Stimulated activated naive CD8-positive, alpha-beta T cell treated with anti-CD3 and anti-CD28 coated beads, Interleukin-15, amount 100 ng/mL, for 72 hours (primary cell): ENCODE measurements at regions not wholly inside any gene's neighbourhood (a gene's known extent, or its start where the extent isn't known, plus 50 kb on each side); places are given as distances from the start of the nearest gene placed in this dataset.

ENCODE experiments used
- ATAC-seq: fragments of 150-1000 bp; cut with Tn5 transposase; 2 replicates; pipeline ENCODE4 v1.10.0; 2021; ENCODE audit warnings: mild to moderate bottlenecking, moderate library complexity
- DNase-seq, 2 donors: peaks; one replicate each; pipeline ENCODE4 v3.0.0; 2021 to 2022
- H3K27ac Mint-ChIP-seq, 2 donors: one replicate each; pipeline ENCODE4 v1.8.0; 2022; ENCODE audit warnings: mild to moderate bottlenecking in 2 of 2, mixed read lengths in 2 of 2, moderate library complexity in 2 of 2
- H3K27me3 Mint-ChIP-seq: one replicate; pipeline ENCODE4 v1.8.0; 2022; ENCODE audit warnings: mixed read lengths
- H3K4me1 Mint-ChIP-seq: one replicate; pipeline ENCODE4 v1.8.0; 2022; ENCODE audit warnings: mild to moderate bottlenecking, mixed read lengths
- H3K4me3 Mint-ChIP-seq, 2 donors: one replicate each; pipeline ENCODE4 v1.8.0; 2022; ENCODE audit warnings: mild to moderate bottlenecking in 2 of 2, mixed read lengths in 2 of 2, moderate library complexity in 1 of 2
- H3K9me3 Mint-ChIP-seq, 2 donors: one replicate each; pipeline ENCODE4 v1.8.0; 2022; ENCODE audit warnings: mixed read lengths in 2 of 2

DNA sequence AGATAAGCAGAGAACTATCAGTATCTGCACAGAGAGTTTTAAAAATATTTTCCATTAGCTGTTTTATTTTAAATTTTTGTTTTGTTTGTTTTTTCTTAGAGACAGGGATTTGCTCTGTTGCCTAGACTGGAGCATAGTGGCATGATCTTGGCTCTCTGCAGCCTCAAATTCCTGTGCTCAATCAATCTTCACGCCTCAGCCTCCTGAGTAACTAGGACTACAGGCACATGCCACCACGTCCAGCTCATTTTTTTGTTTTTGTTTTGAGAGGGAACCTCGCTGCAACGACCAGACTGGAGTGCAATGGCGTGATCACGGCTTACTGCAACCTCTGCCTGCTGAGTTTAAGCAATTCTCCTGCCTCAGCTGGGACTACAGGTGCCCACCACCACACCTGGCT lies 138.2 kb upstream of the LPAR1 start:
- ATAC-seq (no peak), DNase-seq (no peak)
- peaks cover 6 to 10% of the 10 kb centered on the region in 2 donors for H3K9me3 Mint-ChIP-seq
- H3K27ac Mint-ChIP-seq: no peak overlapping the region
- H3K27me3 Mint-ChIP-seq: peaks cover 12% of the 10 kb centered on the region
- H3K4me1 Mint-ChIP-seq: no peaks in the 10 kb centered on the region
- H3K4me3 Mint-ChIP-seq: no peak overlapping the region

DNA sequence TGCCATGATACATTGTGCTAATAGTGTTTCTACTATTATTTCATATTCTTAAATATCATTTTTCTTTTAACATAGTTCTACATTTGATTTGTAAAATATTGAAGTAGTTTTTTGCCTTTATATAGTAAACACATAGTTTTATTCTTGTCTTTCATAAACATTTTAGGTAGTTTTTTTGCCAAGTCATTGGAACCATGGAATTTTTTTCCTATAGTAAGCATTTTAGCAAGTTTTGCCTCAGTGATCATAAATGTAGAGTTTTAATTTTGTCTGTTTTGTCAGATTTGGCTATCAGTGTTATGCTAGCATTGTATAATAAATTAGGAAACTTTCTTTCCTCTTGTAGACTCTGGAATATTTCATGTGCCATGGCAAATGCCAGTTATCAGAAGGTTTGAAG lies 137.1 kb upstream of the LPAR1 start:
- no peak for DNase-seq
- no peak overlapping the region for H3K4me3 Mint-ChIP-seq
- no peak overlapping the region for H3K27ac Mint-ChIP-seq
- peaks cover 6 to 10% of the 10 kb centered on the region in 2 donors for H3K9me3 Mint-ChIP-seq
- H3K4me1 Mint-ChIP-seq: no peaks in the 10 kb centered on the region
- no peak for ATAC-seq
- H3K27me3 Mint-ChIP-seq: peaks cover 12% of the 10 kb centered on the region

DNA sequence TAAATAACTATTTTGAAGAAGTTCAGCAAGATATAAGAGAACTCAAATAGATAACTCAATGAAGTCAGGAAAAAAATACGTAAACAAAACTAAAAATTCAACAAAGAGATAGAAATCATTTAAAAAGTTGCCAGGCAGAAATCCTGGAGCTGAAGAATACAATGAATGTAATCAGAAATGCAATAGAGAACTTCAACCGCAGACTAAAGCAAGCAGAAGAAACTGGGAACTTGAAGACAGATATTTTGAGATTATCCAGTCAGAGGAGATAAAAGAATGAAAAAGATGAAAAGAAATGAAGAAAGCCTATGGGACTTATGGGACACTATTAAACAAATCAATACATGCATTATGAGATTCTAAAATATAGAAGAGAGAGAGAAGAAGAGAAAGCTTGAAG lies 129.1 kb upstream of the LPAR1 start:
- no peak for ATAC-seq
- Mint-ChIP-seq H3K4me1 (no peaks in the 10 kb centered on the region), H3K27me3 (no peaks in the 10 kb centered on the region)

DNA sequence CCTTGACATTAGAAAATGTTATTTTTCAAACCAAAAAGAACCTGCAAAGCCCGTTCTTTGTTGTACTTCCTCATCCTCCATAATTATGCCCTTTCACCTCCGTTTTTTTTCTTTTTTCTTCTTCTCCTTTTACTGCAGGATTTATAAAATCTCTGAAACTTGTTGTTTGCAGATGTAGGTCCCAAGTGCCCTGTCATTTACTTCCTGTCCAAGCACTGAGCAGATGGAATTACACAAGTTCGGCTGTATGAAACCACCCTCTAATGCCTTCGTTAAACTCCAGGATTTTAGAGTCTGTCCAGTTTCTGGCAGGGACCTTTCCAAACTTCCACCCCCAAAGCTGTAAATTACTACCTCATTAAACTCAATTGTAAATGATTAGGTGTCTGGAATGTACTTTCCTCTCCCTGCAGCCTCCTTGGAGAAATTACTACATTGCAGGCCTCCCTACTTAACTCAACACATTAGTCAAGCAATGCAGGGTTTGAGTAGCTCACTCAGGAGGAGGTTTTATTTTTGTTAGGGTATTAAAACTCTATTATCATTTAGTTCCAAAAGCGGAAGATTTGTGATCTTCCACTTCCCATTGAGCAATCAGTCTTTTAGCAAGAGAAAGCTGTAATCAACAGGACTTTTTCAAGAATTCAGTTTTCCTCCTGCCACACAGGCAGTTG lies 125.6 kb upstream of the LPAR1 start:
- no peaks in the 10 kb centered on the region for H3K4me1 Mint-ChIP-seq
- H3K4me3 Mint-ChIP-seq: no peak overlapping the region
- no peak overlapping the region for H3K27ac Mint-ChIP-seq
- no peaks in the 10 kb centered on the region for H3K27me3 Mint-ChIP-seq
- no peak for DNase-seq
- peaks cover 18 to 29% of the 10 kb centered on the region in 2 donors for H3K9me3 Mint-ChIP-seq
- ATAC-seq: no peak

More for the DNA sequence above, 129.1 kb upstream of the LPAR1 start:
- Mint-ChIP-seq H3K9me3 (peaks cover 18 to 29% of the 10 kb centered on the region in 2 donors), H3K4me3 (no peak overlapping the region), H3K27ac (no peak overlapping the region)
- DNase-seq: no peak

DNA sequence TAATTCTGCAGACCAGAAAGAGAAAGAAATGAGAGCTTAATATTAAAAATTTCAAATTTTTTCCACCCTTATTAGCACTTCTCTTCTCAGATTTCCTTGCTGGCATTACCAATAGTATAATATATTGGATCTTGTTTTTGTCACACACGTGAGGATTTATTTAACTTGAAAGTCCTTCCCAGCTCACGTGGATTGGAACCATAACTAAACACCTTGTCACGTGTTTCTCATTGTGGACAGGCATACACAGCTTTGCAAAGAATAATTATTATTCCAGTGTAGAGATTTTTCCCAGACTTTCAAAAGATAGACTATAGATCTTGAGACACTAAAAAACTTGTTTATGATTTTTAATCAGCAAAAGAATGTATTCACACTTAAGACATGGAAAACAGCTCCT lies 123.8 kb upstream of the LPAR1 start:
- Mint-ChIP-seq H3K4me3 (no peak overlapping the region), H3K4me1 (no peaks in the 10 kb centered on the region), H3K27ac (no peak overlapping the region), H3K27me3 (no peaks in the 10 kb centered on the region), H3K9me3 (peaks cover 11 to 21% of the 10 kb centered on the region in 2 donors)
- DNase-seq (no peak), ATAC-seq (no peak)

DNA sequence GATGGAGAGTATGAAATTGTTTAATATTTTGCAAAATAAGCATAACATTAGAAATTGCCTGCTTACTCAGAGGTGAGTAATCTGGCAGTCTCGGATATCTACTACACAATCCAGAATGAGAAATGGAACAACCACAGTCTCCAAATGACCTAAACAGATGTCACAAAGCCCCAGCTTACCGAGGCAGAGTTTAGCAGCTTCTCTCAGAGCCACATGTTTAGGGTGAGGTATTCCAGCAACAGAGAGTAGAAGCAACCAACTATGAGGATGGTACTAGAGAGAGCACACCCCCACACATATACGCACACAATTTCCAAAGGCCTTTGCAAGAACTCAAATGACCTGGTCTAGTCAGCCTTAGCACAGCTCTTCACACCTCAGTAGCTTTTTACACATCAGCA lies 122.7 kb upstream of the LPAR1 start:
- H3K9me3 Mint-ChIP-seq: peaks cover 7 to 11% of the 10 kb centered on the region in 2 donors
- no peak for DNase-seq
- no peaks in the 10 kb centered on the region for H3K27me3 Mint-ChIP-seq
- no peak overlapping the region for H3K27ac Mint-ChIP-seq
- H3K4me3 Mint-ChIP-seq: no peak overlapping the region
- no peak for ATAC-seq
- no peaks in the 10 kb centered on the region for H3K4me1 Mint-ChIP-seq

DNA sequence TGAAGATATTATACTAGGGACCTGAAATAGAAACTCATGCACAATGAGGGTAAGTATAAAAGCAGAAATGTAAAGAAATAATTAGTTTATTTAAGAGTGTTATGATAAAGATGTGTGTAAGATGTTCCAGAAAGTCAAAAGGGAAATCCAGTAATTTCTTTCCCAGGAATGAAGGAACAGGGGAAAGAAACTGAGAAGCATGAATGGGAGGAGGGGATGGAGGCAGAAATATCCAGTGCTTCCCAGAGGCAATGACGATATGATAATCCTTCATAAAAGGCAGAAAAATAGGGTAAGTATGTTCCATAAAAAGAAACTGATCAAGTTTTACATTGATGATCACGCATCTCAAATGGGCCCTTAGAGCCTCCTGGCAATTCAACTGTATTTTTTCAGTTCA lies 120.7 kb upstream of the LPAR1 start:
- DNase-seq (no peak), ATAC-seq (no peak)
- Mint-ChIP-seq H3K4me1 (no peaks in the 10 kb centered on the region), H3K4me3 (no peak overlapping the region), H3K27ac (no peak overlapping the region), H3K9me3 (no peaks in the 10 kb centered on the region), H3K27me3 (no peaks in the 10 kb centered on the region)

DNA sequence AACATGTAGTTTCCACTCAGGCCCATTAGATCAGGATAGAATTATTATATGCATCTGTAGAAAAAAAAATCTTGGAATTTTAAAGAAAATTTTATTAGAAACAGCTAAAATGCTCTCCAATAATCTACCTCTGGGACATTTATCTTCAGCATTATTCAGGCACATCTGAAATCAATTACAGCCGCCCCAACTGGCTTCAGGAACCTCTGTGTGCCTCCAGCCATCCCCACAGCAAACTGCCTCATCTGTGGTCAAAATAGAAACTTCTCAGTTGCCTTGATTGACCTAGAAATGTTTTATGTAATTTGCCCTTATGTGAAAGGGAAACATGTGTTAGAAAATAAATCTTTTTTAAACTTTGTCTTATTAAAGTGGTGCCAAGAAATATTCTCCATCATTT lies 120.1 kb upstream of the LPAR1 start:
- Mint-ChIP-seq H3K4me3 (no peak overlapping the region), H3K4me1 (no peaks in the 10 kb centered on the region), H3K27me3 (no peaks in the 10 kb centered on the region), H3K9me3 (no peaks in the 10 kb centered on the region), H3K27ac (no peak overlapping the region)
- no peak for DNase-seq
- no peak for ATAC-seq

DNA sequence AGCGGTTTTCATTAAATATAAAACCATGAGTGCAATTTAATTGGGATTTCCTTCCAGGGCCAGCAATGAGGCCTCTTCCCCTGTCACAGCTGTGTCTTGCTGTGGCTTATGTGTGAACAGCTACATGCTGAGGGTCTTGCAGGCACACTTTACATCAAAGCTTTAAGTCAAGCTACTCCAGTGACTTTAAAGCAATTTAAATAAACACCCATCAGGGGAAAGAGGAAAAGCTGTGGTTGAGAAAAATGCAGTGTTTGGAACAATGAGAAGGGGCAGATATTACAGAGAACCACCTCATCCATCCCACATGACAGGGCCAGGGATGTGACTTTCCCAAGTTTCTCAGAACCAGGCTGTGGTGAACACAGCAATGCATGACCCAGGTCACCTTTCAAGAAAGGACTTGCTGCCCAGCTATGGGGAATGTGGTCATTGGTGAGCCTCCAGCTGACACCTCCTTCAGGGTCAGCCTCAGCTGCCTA lies 115.9 kb upstream of the LPAR1 start:
- H3K27ac Mint-ChIP-seq: no peak overlapping the region
- no peaks in the 10 kb centered on the region for H3K4me1 Mint-ChIP-seq
- H3K9me3 Mint-ChIP-seq: no peaks in the 10 kb centered on the region
- no peak for ATAC-seq
- no peak overlapping the region for H3K4me3 Mint-ChIP-seq
- H3K27me3 Mint-ChIP-seq: no peaks in the 10 kb centered on the region
- no peak for DNase-seq

DNA sequence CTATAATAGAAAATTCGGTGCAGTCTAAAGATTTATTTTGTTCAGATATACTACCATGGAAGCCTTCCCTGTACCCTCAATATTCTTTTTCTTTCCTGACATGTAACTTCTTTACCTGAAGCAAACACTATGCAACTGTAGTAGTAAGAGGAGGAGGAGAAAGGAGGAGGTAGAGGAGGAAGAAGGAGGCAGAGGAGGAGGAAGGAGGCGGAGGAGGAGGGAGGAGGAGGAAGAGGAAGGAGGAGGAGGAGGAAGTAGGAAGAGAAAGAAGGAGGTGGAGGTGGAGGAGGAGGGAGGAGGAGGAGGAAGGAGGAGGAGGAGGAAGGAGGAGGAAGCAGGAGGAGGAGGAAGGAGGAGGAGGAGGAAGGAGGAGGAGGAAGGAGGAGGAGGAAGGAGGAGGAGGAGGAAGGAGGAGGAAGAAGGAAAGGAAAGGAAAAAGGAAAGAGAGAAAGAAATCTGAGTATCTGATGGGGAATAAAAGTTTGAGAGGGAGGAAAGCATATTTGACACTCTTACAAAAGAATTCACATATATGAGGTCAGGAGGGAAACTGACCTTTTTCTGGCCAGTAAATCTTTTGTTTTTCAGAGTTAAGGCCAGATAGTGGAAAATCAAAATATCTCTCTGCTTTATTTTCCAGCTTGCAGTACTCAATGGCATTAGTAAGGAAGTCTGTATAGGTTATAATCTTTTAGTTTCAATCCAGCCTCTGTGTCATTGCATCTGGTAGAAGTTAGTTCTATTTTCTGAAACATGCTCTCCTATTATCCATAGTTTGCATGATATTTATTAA lies 114.5 kb upstream of the LPAR1 start:
- no peak overlapping the region for H3K27ac Mint-ChIP-seq
- ATAC-seq (no peak), DNase-seq (no peak)
- no peaks in the 10 kb centered on the region for H3K9me3 Mint-ChIP-seq
- no peaks in the 10 kb centered on the region for H3K27me3 Mint-ChIP-seq
- no peaks in the 10 kb centered on the region for H3K4me1 Mint-ChIP-seq
- no peak overlapping the region for H3K4me3 Mint-ChIP-seq

DNA sequence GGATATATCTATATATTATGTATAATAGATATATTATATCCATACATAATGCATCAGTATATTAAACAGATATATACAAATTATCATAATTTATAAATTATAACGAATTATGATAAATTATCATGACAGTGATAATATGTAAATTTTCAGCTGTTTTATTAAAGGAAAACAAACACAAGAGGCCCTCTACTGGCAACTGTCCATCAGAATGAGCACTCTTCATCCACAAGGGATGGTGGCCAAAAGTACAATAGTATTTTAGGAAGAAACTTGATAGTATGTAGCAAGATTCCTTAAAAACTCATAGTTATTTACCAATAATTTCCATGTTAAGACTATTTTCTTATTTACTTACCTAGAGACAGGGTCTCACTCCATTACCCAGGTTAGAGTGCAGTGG lies 113.3 kb upstream of the LPAR1 start:
- Mint-ChIP-seq H3K4me3 (no peak overlapping the region), H3K9me3 (no peaks in the 10 kb centered on the region)
- no peak for ATAC-seq

DNA sequence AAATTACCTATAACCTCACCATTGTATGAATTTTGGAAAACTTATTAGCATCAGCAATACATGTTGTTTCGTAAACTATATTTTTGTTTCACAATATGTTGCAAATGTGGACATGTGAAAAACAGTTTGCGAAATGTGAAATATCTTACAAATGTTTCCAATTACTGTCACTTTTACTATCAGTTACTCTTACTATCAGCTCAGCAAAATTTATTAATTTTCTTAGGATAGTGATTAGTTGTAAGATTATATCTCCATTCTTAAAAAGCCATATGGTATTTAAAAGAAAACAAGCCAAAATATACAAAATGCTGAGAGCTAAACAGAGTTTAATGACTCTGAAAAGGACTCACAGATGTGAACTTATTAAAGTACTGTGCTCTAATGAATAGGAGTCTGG lies 111.9 kb upstream of the LPAR1 start:
- ATAC-seq (no peak), DNase-seq (no peak)
- Mint-ChIP-seq H3K27me3 (no peaks in the 10 kb centered on the region), H3K4me1 (no peaks in the 10 kb centered on the region), H3K4me3 (no peak overlapping the region), H3K27ac (no peak overlapping the region), H3K9me3 (no peaks in the 10 kb centered on the region)

More for the DNA sequence above, 113.3 kb upstream of the LPAR1 start:
- Mint-ChIP-seq H3K4me1 (no peaks in the 10 kb centered on the region), H3K27ac (no peak overlapping the region), H3K27me3 (no peaks in the 10 kb centered on the region)
- no peak for DNase-seq

DNA sequence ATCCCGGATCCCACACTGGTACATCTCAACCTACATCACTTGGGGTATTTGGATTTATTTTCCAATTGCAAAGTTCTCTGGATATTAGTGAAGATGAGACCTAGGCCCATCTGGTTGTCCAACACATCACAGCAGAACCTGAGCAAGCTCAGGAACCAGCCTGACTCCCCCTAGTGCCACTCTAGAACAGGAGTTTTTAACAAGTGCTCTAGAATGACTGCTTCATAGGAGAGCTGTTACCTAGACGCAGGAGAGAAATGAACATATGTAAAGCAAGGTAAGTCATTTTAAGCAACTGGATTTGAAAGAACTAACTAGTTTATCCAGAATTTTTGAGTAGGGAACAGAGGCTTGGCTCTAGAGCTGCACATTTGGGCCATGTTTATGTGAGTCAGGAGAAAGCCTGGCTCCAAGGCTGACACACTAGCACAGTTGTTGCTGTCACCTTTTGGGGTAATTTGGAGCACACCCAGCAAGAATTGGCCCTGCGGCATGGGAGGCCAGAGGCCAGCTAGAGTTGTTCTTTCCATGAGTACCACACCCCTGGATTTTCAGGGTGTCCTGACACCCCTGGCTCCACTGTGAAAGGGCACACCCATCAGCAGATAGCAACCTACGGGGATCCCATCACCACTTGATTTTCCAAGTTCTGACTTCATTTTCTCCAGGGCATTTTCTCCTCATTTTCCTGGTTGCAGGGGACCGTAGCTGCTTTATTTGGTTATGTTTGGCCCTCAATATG lies 110.9 kb upstream of the LPAR1 start:
- DNase-seq: no peak
- H3K4me3 Mint-ChIP-seq: no peak overlapping the region
- no peak for ATAC-seq
- no peaks in the 10 kb centered on the region for H3K27me3 Mint-ChIP-seq
- H3K4me1 Mint-ChIP-seq: no peaks in the 10 kb centered on the region
- H3K27ac Mint-ChIP-seq: no peak overlapping the region
- H3K9me3 Mint-ChIP-seq: no peaks in the 10 kb centered on the region

DNA sequence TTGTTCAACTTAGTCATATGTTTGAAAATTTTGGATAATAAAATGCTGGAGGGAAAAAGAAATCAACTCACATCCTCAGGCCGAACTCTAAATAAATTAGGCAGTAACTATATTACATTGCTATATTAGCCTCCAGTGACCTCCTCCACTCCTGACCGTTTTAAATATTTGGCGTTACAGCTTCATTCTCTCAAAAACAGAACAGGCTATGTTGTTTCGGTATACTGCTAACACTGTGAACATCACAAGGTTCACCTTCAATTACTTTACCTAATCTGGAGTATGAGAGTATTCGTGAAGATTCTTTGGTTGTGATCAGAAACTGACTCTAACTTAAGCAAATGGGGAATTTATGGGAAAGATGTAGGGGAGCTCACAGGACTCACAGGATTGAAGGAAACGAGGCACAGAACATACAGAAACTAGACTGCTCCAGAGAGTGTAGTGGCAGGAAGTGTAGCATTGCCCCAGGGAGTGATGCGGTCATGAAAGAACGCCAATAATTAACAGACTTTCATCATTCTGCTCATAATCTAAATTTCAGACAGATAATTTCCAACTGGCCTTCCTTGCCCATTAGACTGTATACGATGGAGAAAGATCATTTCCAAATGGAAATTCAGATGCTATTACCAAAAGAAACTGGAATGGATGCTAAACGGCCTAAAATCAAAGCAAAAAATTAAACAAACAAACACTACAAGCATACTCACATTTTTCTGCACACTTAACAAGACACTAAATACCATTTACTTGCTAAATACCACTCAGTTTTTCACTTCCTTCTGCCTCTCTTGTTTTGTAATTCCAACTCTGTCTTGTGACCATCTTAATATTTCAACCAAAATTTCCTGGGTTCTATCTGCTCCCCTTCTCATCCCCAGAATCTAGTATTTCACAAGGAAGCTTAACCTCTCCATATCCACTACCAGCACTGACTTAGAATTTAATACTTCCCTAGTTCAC lies 110.1 kb upstream of the LPAR1 start:
- DNase-seq: no peak
- ATAC-seq: no peak
- Mint-ChIP-seq H3K4me1 (no peaks in the 10 kb centered on the region), H3K9me3 (no peaks in the 10 kb centered on the region), H3K27ac (no peak overlapping the region), H3K27me3 (no peaks in the 10 kb centered on the region), H3K4me3 (no peak overlapping the region)

DNA sequence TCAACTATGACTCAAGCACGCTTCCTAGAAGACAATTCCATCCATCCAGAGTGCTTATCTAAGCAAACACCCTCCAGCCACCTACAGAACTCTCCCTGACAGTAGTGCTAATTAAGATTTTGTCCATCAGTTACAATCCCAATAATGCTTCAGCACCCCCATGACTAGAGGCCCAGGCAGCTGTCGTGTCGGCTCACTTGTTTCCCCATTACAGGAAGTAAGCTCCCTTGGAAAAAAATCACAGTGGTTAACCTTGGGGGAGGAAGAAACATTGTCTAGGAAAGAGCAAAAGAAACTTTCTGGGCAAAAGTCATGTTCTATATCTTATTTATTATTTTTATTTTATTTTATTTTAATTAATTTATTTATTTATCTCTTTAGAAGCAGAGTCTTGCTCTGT lies 108.8 kb upstream of the LPAR1 start:
- Mint-ChIP-seq H3K9me3 (no peaks in the 10 kb centered on the region), H3K27me3 (no peaks in the 10 kb centered on the region), H3K4me3 (no peak overlapping the region), H3K4me1 (no peaks in the 10 kb centered on the region), H3K27ac (no peak overlapping the region)
- DNase-seq: no peak
- ATAC-seq: no peak
